ENCODE measurements at regions not wholly inside any gene's neighbourhood (a gene's known extent, or its start where the extent isn't known, plus 50 kb on each side); places are given as distances from the start of the nearest gene placed in this dataset.

GRCh38 chr15:47534673-47535072 is 182.6 kb upstream of the SEMA6D start:
- no peak overlapping the region for H3K27ac ChIP-seq (ENCODE audit: extremely low read length, insufficient read depth, low read length)
- CTCF ChIA-PET (ENCODE audit: low intra/inter-chr PET ratio, low total read pairs), result no interaction called here
- ATAC-seq, result no peak
- intact Hi-C loops (cut with micrococcal nuclease; ENCODE audit: unreplicated experiment), result loop anchor here (10.0 kb wide), 1 partner anchor 60 kb away; no protein-coding TSS in a partner anchor
- no peak overlapping the region for H3K4me2 ChIP-seq (ENCODE audit: low read depth, low read length)
- TF ChIP-seq SMC3 (IDR thresholded peaks at IDR 0.05; ENCODE audit: low read length) (no peak), THRA (CRISPR knock-in tag; IDR thresholded peaks at IDR 0.05; ENCODE audit: borderline replicate concordance) (no peak), DMAP1 (CRISPR knock-in tag; IDR thresholded peaks at IDR 0.05) (no peak), PHF8 (CRISPR knock-in tag; IDR thresholded peaks at IDR 0.05) (no peak), TAF1 (CRISPR knock-in tag; IDR thresholded peaks at IDR 0.05) (no peak), RBM39 (IDR thresholded peaks at IDR 0.05; ENCODE audit: low read depth, low read length, poor library complexity, severe bottlenecking) (no peak), IRX3 (CRISPR knock-in tag; IDR thresholded peaks at IDR 0.05; ENCODE audit: borderline replicate concordance, low read depth) (no peak), PLSCR1 (CRISPR knock-in tag; IDR thresholded peaks at IDR 0.05; ENCODE audit: borderline replicate concordance) (no peak)
- 73% methylated on average over 2 of the region's 2 CpGs for WGBS (ENCODE audit: low lambda C conversion rate)
- no peaks in the 10 kb centered on the region for H3K79me2 ChIP-seq (ENCODE audit: insufficient read depth, low read length)
- no peaks in the 10 kb centered on the region for H3K36me3 ChIP-seq (replicated peaks in 1 of 2; ENCODE audit: control insufficient read depth in 1 of 2, insufficient read depth in 2 of 2, low read length in 2 of 2)
- peaks cover 80% of the 10 kb centered on the region for H3K9me3 ChIP-seq (ENCODE audit: low read length)
- H2AFZ ChIP-seq (ENCODE audit: low read length), result no peak overlapping the region
- POLR2A ChIA-PET, result no interaction called here
- in situ Hi-C loops (cut with HindIII; ENCODE audit: extremely low pct_ligation_motif_present, low pct_unique_long_range_greater_than_20kb), result no loop called here
- no peak overlapping the region for H3K4me3 ChIP-seq (replicated peaks in 1 of 3; ENCODE audit: insufficient read depth in 1 of 3, low read depth in 2 of 3, low read length in 3 of 3)
- H3K27me3 ChIP-seq (ENCODE audit: control insufficient read depth in 1 of 2, insufficient read depth in 2 of 2, low read length in 2 of 2), result no peaks in the 10 kb centered on the region
- FAIRE-seq, result no peak
- H4K20me1 ChIP-seq (ENCODE audit: insufficient read depth, low read length), result no peaks in the 10 kb centered on the region
- no peak overlapping the region for H3K9ac ChIP-seq (ENCODE audit: insufficient read depth, low read depth, low read length)
- no peak for DNase-seq (ENCODE audit: low spot score)
- H3K4me1 ChIP-seq (ENCODE audit: insufficient read depth, low read length), result no peaks in the 10 kb centered on the region
- no TSS peak for BruUV-seq (replicated peaks)
